ENCODE measurements at regions not wholly inside any gene's neighbourhood (a gene's known extent, or its start where the extent isn't known, plus 50 kb on each side); places are given as distances from the start of the nearest gene placed in this dataset.

GRCh38 chr2:136376798-136377211 lies 258.9 kb upstream of the CXCR4 start:
- POLR2A ChIA-PET: no interaction called here
- Histone ChIP-seq H3K9me1 (ENCODE audit: control insufficient read depth, insufficient read depth, low read length) (no peaks in the 10 kb centered on the region), H3K4me2 (ENCODE audit: insufficient read depth, low read length) (no peak overlapping the region), H3K27me3 (ENCODE audit: control insufficient read depth in 2 of 2, insufficient read depth in 2 of 2, low read length in 2 of 2) (peaks cover 0 to 4% of the 10 kb centered on the region in 2 experiments; a peak in 1 of 5 replicates), H4K20me1 (replicated peaks; ENCODE audit: control insufficient read depth, insufficient read depth, low read length) (peaks cover 3% of the 10 kb centered on the region; the same call in 1 of the 2 replicates), H3K36me3 (ENCODE audit: control insufficient read depth, insufficient read depth, low read length) (no peaks in the 10 kb centered on the region), H3K9ac (ENCODE audit: insufficient read depth in 1 of 2, low read depth in 2 of 2, low read length in 2 of 2) (no peak overlapping the region), H3K4me1 (replicated peaks in 1 of 2; ENCODE audit: control insufficient read depth in 2 of 2, insufficient read depth in 2 of 2, low read length in 2 of 2) (no peaks in the 10 kb centered on the region), H3K27ac (ENCODE audit: extremely low read depth, low read depth, low read length) (no peak overlapping the region), H3K4me3 (no peak overlapping the region), H3K9me3 (replicated peaks; ENCODE audit: control insufficient read depth, insufficient read depth, low read depth, low read length) (no peaks in the 10 kb centered on the region; the same call in 1 of the 2 replicates), H3K79me2 (ENCODE audit: control insufficient read depth, insufficient read depth, low read length) (no peaks in the 10 kb centered on the region), H2AFZ (ENCODE audit: low read depth, low read length) (no peak overlapping the region)
- DNase-seq (ENCODE audit: extremely low read depth in 1 of 4, low spot score in 3 of 4): no peak
- no peak for TF ChIP-seq AFF4 (CRISPR knock-in tag; IDR thresholded peaks at IDR 0.05)
- in situ Hi-C loops (cut with MboI): loop anchor here (5.0 to 25.0 kb wide), 2 partner anchors 460 to 1390 kb away; no protein-coding TSS in a partner anchor
- WGBS (ENCODE audit: insufficient coverage, low coverage, missing lambda C conversion rate): 0% methylated on average over 6 of the region's 6 CpGs
- BruUV-seq (replicated peaks): no TSS peak
- CTCF ChIA-PET (ENCODE audit: low intra/inter-chr PET ratio): no interaction called here
- no peak for FAIRE-seq
- intact Hi-C loops (cut with micrococcal nuclease): loop anchor here (5.0 kb wide), 1 partner anchor 560 kb away; no protein-coding TSS in a partner anchor
- no peak for ATAC-seq
